ENCODE measurements at regions not wholly inside any gene's neighbourhood (a gene's known extent, or its start where the extent isn't known, plus 50 kb on each side); places are given as distances from the start of the nearest gene placed in this dataset.

DNA sequence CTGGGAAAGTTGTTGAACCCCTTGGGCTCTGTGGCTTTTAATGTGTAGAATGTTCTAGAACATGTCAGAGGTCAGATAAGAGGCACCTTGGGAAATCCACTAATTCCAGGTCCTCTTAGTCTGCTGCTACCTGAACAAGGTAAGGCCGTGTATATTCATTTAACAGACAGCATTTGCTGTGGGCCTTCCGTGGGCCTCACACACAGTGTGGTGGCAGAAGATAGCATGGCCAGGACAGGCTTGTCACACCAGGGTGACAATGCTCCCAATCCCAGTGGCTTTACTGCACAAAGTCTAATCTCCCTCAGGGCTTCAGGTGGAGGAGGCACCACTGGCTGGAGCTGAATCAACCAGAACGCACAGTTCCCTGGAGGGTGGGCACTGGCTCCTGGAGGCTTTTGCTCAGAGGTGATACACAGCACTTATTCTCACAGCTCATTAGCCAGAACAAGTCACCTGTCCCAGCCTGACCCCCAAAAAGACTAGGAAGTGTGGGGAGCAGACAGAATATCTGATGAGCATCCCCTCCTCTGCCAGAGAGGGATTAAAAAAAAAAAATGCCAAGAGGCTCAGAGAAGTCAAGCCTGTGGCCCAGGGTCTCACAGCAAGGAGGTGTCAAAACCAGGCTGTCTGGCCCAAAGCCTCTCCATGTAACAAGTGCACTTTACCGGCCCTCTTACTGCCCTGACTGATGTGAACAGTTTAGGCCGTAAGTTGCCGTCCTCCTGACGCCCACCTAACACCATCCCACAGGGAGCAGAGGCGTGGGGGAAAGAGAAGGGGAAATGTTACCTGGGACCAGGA is 216.9 kb upstream of the RAB6C start:
- BruUV-seq (replicated peaks): no TSS peak
- Histone ChIP-seq H3K4me3 (no peak overlapping the region), H2AFZ (no peak overlapping the region), H3K36me3 (ENCODE audit: low read depth) (no peaks in the 10 kb centered on the region), H3K27ac (no peak overlapping the region), H4K20me1 (ENCODE audit: insufficient read depth) (no peaks in the 10 kb centered on the region), H3K27me3 (ENCODE audit: insufficient read depth, low read depth) (peaks cover 73% of the 10 kb centered on the region), H3K9me3 (ENCODE audit: insufficient read depth, low read depth) (no peaks in the 10 kb centered on the region), H3K4me2 (no peak overlapping the region), H3F3A (ENCODE audit: insufficient read depth, low read depth) (no peaks in the 10 kb centered on the region), H3K9me2 (ENCODE audit: insufficient read depth) (no peaks in the 10 kb centered on the region), H3K79me2 (ENCODE audit: low read depth) (no peaks in the 10 kb centered on the region), H3K4me1 (replicated peaks; ENCODE audit: insufficient read depth) (no peaks in the 10 kb centered on the region)
- intact Hi-C loops (cut with micrococcal nuclease; ENCODE audit: unreplicated experiment): no loop called here
- CTCF ChIA-PET: no interaction called here
- no peak for DNase-seq
- POLR2A ChIA-PET (ENCODE audit: unreplicated experiment): no interaction called here
- TF ChIP-seq EZH2 (IDR thresholded peaks at IDR 0.05; ENCODE audit: low read depth): no peak
- TF ChIP-seq, protein P1, sequence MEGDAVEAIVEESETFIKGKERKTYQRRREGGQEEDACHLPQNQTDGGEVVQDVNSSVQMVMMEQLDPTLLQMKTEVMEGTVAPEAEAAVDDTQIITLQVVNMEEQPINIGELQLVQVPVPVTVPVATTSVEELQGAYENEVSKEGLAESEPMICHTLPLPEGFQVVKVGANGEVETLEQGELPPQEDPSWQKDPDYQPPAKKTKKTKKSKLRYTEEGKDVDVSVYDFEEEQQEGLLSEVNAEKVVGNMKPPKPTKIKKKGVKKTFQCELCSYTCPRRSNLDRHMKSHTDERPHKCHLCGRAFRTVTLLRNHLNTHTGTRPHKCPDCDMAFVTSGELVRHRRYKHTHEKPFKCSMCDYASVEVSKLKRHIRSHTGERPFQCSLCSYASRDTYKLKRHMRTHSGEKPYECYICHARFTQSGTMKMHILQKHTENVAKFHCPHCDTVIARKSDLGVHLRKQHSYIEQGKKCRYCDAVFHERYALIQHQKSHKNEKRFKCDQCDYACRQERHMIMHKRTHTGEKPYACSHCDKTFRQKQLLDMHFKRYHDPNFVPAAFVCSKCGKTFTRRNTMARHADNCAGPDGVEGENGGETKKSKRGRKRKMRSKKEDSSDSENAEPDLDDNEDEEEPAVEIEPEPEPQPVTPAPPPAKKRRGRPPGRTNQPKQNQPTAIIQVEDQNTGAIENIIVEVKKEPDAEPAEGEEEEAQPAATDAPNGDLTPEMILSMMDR (conservative IDR thresholded peaks at IDR 0.05): no peak

- no peak for TF ChIP-seq EZH2 (IDR thresholded peaks at IDR 0.05; ENCODE audit: low read depth)
- TF ChIP-seq, protein P1 (conservative IDR thresholded peaks at IDR 0.05): no peak
- Histone ChIP-seq H3K9me2 (ENCODE audit: insufficient read depth) (no peaks in the 10 kb centered on the region), H3K4me3 (no peak overlapping the region), H2AFZ (no peak overlapping the region), H3K27me3 (ENCODE audit: insufficient read depth, low read depth) (peaks cover 76% of the 10 kb centered on the region), H3K27ac (no peak overlapping the region), H4K20me1 (ENCODE audit: insufficient read depth) (no peaks in the 10 kb centered on the region), H3K36me3 (ENCODE audit: low read depth) (no peaks in the 10 kb centered on the region), H3K4me2 (no peak overlapping the region), H3F3A (ENCODE audit: insufficient read depth, low read depth) (no peaks in the 10 kb centered on the region), H3K4me1 (replicated peaks; ENCODE audit: insufficient read depth) (no peaks in the 10 kb centered on the region), H3K9me3 (ENCODE audit: insufficient read depth, low read depth) (no peaks in the 10 kb centered on the region), H3K79me2 (ENCODE audit: low read depth) (no peaks in the 10 kb centered on the region)
- BruUV-seq (replicated peaks): no TSS peak
- CTCF ChIA-PET: no interaction called here
- POLR2A ChIA-PET (ENCODE audit: unreplicated experiment): no interaction called here
- intact Hi-C loops (cut with micrococcal nuclease; ENCODE audit: unreplicated experiment): no loop called here
- DNase-seq: no peak
Observed at GRCh38 chr2:129763190-129763846, 216.1 kb upstream of the RAB6C start.

- Histone ChIP-seq H3K9me3 (ENCODE audit: insufficient read depth, low read depth) (no peaks in the 10 kb centered on the region), H3K27ac (no peak overlapping the region), H2AFZ (no peak overlapping the region), H4K20me1 (ENCODE audit: insufficient read depth) (no peaks in the 10 kb centered on the region), H3K4me3 (no peak overlapping the region), H3K9me2 (ENCODE audit: insufficient read depth) (no peaks in the 10 kb centered on the region), H3K4me1 (replicated peaks; ENCODE audit: insufficient read depth) (no peaks in the 10 kb centered on the region), H3K27me3 (ENCODE audit: insufficient read depth, low read depth) (peaks cover 76% of the 10 kb centered on the region), H3K4me2 (no peak overlapping the region), H3F3A (ENCODE audit: insufficient read depth, low read depth) (no peaks in the 10 kb centered on the region), H3K79me2 (ENCODE audit: low read depth) (no peaks in the 10 kb centered on the region), H3K36me3 (ENCODE audit: low read depth) (no peaks in the 10 kb centered on the region)
- no peak for DNase-seq
- BruUV-seq (replicated peaks): no TSS peak
- ChIA-PET POLR2A (ENCODE audit: unreplicated experiment) (no interaction called here), CTCF (no interaction called here)
- TF ChIP-seq EZH2 (IDR thresholded peaks at IDR 0.05; ENCODE audit: low read depth): no peak
- TF ChIP-seq, protein P1 (conservative IDR thresholded peaks at IDR 0.05): no peak
- intact Hi-C loops (cut with micrococcal nuclease; ENCODE audit: unreplicated experiment): no loop called here
Observed at GRCh38 chr2:129763966-129764365, 215.5 kb upstream of the RAB6C start.
